ENCODE measurements at regions not wholly inside any gene's neighbourhood (a gene's known extent, or its start where the extent isn't known, plus 50 kb on each side); places are given as distances from the start of the nearest gene placed in this dataset.

DNA sequence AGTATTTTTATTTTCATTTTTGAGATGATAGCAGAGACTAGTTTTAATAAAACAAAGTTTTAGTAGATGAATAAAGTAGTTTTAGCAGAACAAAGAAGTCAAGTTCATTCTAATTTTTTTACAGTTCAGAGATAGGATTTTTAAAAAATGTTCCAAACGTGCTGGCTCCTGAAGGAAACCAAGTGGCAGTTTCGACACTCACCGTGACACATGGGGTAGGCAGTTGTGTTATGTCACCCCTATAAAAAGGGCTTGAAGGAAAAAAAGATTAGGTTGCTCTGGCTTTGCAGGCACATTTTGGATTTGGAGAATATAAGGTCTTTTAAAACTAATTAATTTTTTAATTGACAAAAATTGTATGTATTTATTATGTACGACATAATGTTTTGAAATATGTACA, 305.2 kb downstream of the NDFIP2 start:
- H3K4me1 ChIP-seq (ENCODE audit: control insufficient read depth, extremely low read depth, insufficient read depth, low read length): peaks cover 4% of the 10 kb centered on the region
- H3K4me3 ChIP-seq (ENCODE audit: control insufficient read depth in 2 of 3, extremely low read depth in 1 of 3, insufficient read depth in 2 of 3, low read depth in 1 of 3, low read length in 3 of 3): no peak overlapping the region
- H3K27me3 ChIP-seq (ENCODE audit: control insufficient read depth, extremely low read depth, insufficient read depth, low read length): no peaks in the 10 kb centered on the region
- H3K9ac ChIP-seq (ENCODE audit: control insufficient read depth, extremely low read depth, insufficient read depth, low read length): no peak overlapping the region
- H3K36me3 ChIP-seq (ENCODE audit: control insufficient read depth in 2 of 2, extremely low read depth in 1 of 2, insufficient read depth in 2 of 2, low read length in 2 of 2): no peaks in the 10 kb centered on the region
- TF ChIP-seq EZH2 (IDR thresholded peaks at IDR 0.05; ENCODE audit: low read length): no peak
- TF ChIP-seq CTCF (optimal IDR thresholded peaks at IDR 0.05 in 1 of 3, IDR thresholded peaks at IDR 0.05 in 1 of 3, conservative IDR thresholded peaks at IDR 0.05 in 1 of 3; ENCODE audit: extremely low read depth in 1 of 3, insufficient read depth in 2 of 3, low read length in 3 of 3): no peak
- H4K20me1 ChIP-seq (ENCODE audit: control insufficient read depth, extremely low read depth, insufficient read depth, low read length): no peaks in the 10 kb centered on the region
- no peak overlapping the region for H2AFZ ChIP-seq (ENCODE audit: control insufficient read depth, low read length)
- H3K4me2 ChIP-seq (ENCODE audit: control insufficient read depth, extremely low read depth, insufficient read depth, low read depth, low read length): no peak overlapping the region
- dilution Hi-C loops (cut with MboI; ENCODE audit: extremely low pct_ligation_motif_present, low sequenced_read_pairs): no loop called here
- no peaks in the 10 kb centered on the region for H3K9me3 ChIP-seq (ENCODE audit: control insufficient read depth, low read depth, low read length)
- no peak for FAIRE-seq
- no peaks in the 10 kb centered on the region for H3K79me2 ChIP-seq (ENCODE audit: control insufficient read depth, insufficient read depth, low read length)
- no peaks in the 10 kb centered on the region for H3K9me1 ChIP-seq (ENCODE audit: control insufficient read depth, extremely low read depth, insufficient read depth, low read length)
- no peak overlapping the region for H3K27ac ChIP-seq (ENCODE audit: control insufficient read depth, insufficient read depth, low read length)
- DNase-seq (ENCODE audit: low read depth, low spot score): no peak

- no peaks in the 10 kb centered on the region for H3K79me2 ChIP-seq (ENCODE audit: control insufficient read depth, insufficient read depth, low read length)
- DNase-seq (ENCODE audit: low read depth, low spot score) (no peak), FAIRE-seq (no peak)
- no peaks in the 10 kb centered on the region for H3K36me3 ChIP-seq (ENCODE audit: control insufficient read depth in 2 of 2, extremely low read depth in 1 of 2, insufficient read depth in 2 of 2, low read length in 2 of 2)
- H3K9ac ChIP-seq (ENCODE audit: control insufficient read depth, extremely low read depth, insufficient read depth, low read length): no peak overlapping the region
- no peak overlapping the region for H3K27ac ChIP-seq (ENCODE audit: control insufficient read depth, insufficient read depth, low read length)
- no peaks in the 10 kb centered on the region for H3K27me3 ChIP-seq (ENCODE audit: control insufficient read depth, extremely low read depth, insufficient read depth, low read length)
- dilution Hi-C loops (cut with MboI; ENCODE audit: extremely low pct_ligation_motif_present, low sequenced_read_pairs): no loop called here
- no peak overlapping the region for H3K4me3 ChIP-seq (ENCODE audit: control insufficient read depth in 2 of 3, extremely low read depth in 1 of 3, insufficient read depth in 2 of 3, low read depth in 1 of 3, low read length in 3 of 3)
- H2AFZ ChIP-seq (ENCODE audit: control insufficient read depth, low read length): peak overlapping the region; percentile 61
- no peaks in the 10 kb centered on the region for H3K9me1 ChIP-seq (ENCODE audit: control insufficient read depth, extremely low read depth, insufficient read depth, low read length)
- no peak overlapping the region for H3K4me2 ChIP-seq (ENCODE audit: control insufficient read depth, extremely low read depth, insufficient read depth, low read depth, low read length)
- no peaks in the 10 kb centered on the region for H4K20me1 ChIP-seq (ENCODE audit: control insufficient read depth, extremely low read depth, insufficient read depth, low read length)
- no peaks in the 10 kb centered on the region for H3K9me3 ChIP-seq (ENCODE audit: control insufficient read depth, low read depth, low read length)
- H3K4me1 ChIP-seq (ENCODE audit: control insufficient read depth, extremely low read depth, insufficient read depth, low read length): peaks cover 19% of the 10 kb centered on the region
- no peak for TF ChIP-seq EZH2 (IDR thresholded peaks at IDR 0.05; ENCODE audit: low read length)
- TF ChIP-seq CTCF (optimal IDR thresholded peaks at IDR 0.05 in 1 of 3, IDR thresholded peaks at IDR 0.05 in 1 of 3, conservative IDR thresholded peaks at IDR 0.05 in 1 of 3; ENCODE audit: extremely low read depth in 1 of 3, insufficient read depth in 2 of 3, low read length in 3 of 3): no peak
Measured at GRCh38 chr13:79782541-79783205, 301.7 kb downstream of the NDFIP2 start.

Data from keratinocyte (primary cell).